SU-DHL-6 (cell line): ENCODE measurements at regions not wholly inside any gene's neighbourhood (a gene's known extent, or its start where the extent isn't known, plus 50 kb on each side); places are given as distances from the start of the nearest gene placed in this dataset.

Source experiments
- H2AFZ ChIP-seq: fragments of 200-600 bp; sonication (generic); 2 replicates; pipeline ENCODE4 v1.6.1; 2014; ENCODE audit warnings: low read depth, mild to moderate bottlenecking, moderate library complexity, mixed read lengths, antibody characterized with exemption, low read length; ENCODE audit not compliant: severe bottlenecking
- H3F3A ChIP-seq: fragments of 200-600 bp; shearing (Covaris generic); 2 replicates; pipeline ENCODE4 v1.6.0; 2016; ENCODE audit warnings: antibody characterized with exemption, mild to moderate bottlenecking; ENCODE audit not compliant: insufficient read depth
- H3K27ac ChIP-seq: fragments of 200-600 bp; sonication (generic); 2 replicates; pipeline ENCODE4 v1.5.1; 2016; ENCODE audit warnings: low read depth, mild to moderate bottlenecking, low read length, moderate library complexity, mixed read lengths
- H3K27me3 ChIP-seq: fragments of 200-600 bp; sonication (generic), shearing (Covaris generic); 2 replicates; pipeline ENCODE4 v1.6.0; 2014; ENCODE audit warnings: mild to moderate bottlenecking, low read length
- H3K36me3 ChIP-seq: fragments of 200-600 bp; sonication (generic); 2 replicates; pipeline ENCODE4 v1.6.1; 2014; ENCODE audit warnings: mild to moderate bottlenecking, low read length, mixed read lengths
- H3K4me2 ChIP-seq: fragments of 300-600, 200-600 bp; shearing (Covaris generic), sonication (generic); 2 replicates; pipeline ENCODE4 v1.6.0; 2014; ENCODE audit warnings: low read length, low read depth, mild to moderate bottlenecking; ENCODE audit not compliant: poor library complexity, severe bottlenecking
- H3K4me3 ChIP-seq: fragments of 200-600 bp; sonication (generic); 2 replicates; pipeline ENCODE4 v1.5.1; 2014; ENCODE audit warnings: antibody characterized with exemption, low read length, mild to moderate bottlenecking, mixed read lengths; ENCODE audit not compliant: insufficient read depth, poor library complexity, severe bottlenecking
- H3K79me2 ChIP-seq: fragments of 200-600 bp; sonication (generic); 2 replicates; pipeline ENCODE4 v1.6.1; 2014; ENCODE audit warnings: mild to moderate bottlenecking, low read length, moderate library complexity; ENCODE audit not compliant: insufficient read depth
- H3K9ac ChIP-seq: fragments of 200-600 bp; sonication (generic); 2 replicates; pipeline ENCODE4 v1.7.0; 2014; ENCODE audit warnings: mild to moderate bottlenecking, low read length
- H3K9me2 ChIP-seq: fragments of 200-600 bp; sonication (generic); replicated peaks from 2 replicates; pipeline ENCODE4 v1.6.1; 2014; ENCODE audit warnings: low read length; ENCODE audit not compliant: insufficient read depth
- H3K9me3 ChIP-seq: fragments of 200-600 bp; sonication (generic); 2 replicates; pipeline ENCODE4 v1.6.1; 2014; ENCODE audit warnings: low read length, mixed read lengths; ENCODE audit not compliant: insufficient read depth
- H4K20me1 ChIP-seq: fragments of 200-600 bp; sonication (generic); 2 replicates; pipeline ENCODE4 v1.6.1; 2014; ENCODE audit warnings: low read depth, mild to moderate bottlenecking, antibody characterized with exemption, low read length, moderate library complexity, mixed read lengths
- CTCF ChIP-seq: fragments of 200-600 bp; sonication (generic); IDR thresholded peaks from one replicate; pipeline ENCODE4 v1.5.1; 2017; ENCODE audit warnings: antibody characterized with exemption, mild to moderate bottlenecking, low read length, moderate library complexity; ENCODE audit not compliant: insufficient read depth, poor library complexity, severe bottlenecking
- EZH2phosphoT487 ChIP-seq: fragments of 200-600 bp; sonication (generic), shearing (Covaris generic); conservative IDR thresholded peaks from 2 replicates; pipeline ENCODE4 v1.6.1; 2018; ENCODE audit warnings: mild to moderate bottlenecking, antibody characterized with exemption, low read length, moderate library complexity, mixed read lengths

- Histone ChIP-seq H3K9me3 (peaks cover 4% of the 10 kb centered on the region; the same call in 1 of the 2 replicates), H4K20me1 (no peaks in the 10 kb centered on the region), H2AFZ (no peak overlapping the region), H3K4me3 (no peak overlapping the region), H3K27ac (no peak overlapping the region), H3K79me2 (no peaks in the 10 kb centered on the region), H3K9ac (no peak overlapping the region), H3K9me2 (no peaks in the 10 kb centered on the region), H3F3A (no peaks in the 10 kb centered on the region), H3K4me2 (no peak overlapping the region), H3K36me3 (no peaks in the 10 kb centered on the region), H3K27me3 (no peaks in the 10 kb centered on the region)
- TF ChIP-seq CTCF (no peak), EZH2phosphoT487 (no peak)
These were observed 1047.9 kb upstream of the SLC10A2 start for GRCh38 chr13:104114101-104114500.

- H3K27ac ChIP-seq: no peak overlapping the region
- H4K20me1 ChIP-seq: no peaks in the 10 kb centered on the region
- H3K4me3 ChIP-seq: no peak overlapping the region
- no peak overlapping the region for H3K9ac ChIP-seq
- H3K4me2 ChIP-seq: no peak overlapping the region
- no peaks in the 10 kb centered on the region for H3F3A ChIP-seq
- H3K79me2 ChIP-seq: no peaks in the 10 kb centered on the region
- H3K27me3 ChIP-seq: no peaks in the 10 kb centered on the region
- no peaks in the 10 kb centered on the region for H3K36me3 ChIP-seq
- peaks cover 4% of the 10 kb centered on the region; the same call in 1 of the 2 replicates for H3K9me3 ChIP-seq
- no peaks in the 10 kb centered on the region for H3K9me2 ChIP-seq
- TF ChIP-seq CTCF: no peak
- no peak for TF ChIP-seq EZH2phosphoT487
- no peak overlapping the region for H2AFZ ChIP-seq
These were observed 1044.8 kb upstream of the SLC10A2 start for GRCh38 chr13:104111031-104111430.

DNA sequence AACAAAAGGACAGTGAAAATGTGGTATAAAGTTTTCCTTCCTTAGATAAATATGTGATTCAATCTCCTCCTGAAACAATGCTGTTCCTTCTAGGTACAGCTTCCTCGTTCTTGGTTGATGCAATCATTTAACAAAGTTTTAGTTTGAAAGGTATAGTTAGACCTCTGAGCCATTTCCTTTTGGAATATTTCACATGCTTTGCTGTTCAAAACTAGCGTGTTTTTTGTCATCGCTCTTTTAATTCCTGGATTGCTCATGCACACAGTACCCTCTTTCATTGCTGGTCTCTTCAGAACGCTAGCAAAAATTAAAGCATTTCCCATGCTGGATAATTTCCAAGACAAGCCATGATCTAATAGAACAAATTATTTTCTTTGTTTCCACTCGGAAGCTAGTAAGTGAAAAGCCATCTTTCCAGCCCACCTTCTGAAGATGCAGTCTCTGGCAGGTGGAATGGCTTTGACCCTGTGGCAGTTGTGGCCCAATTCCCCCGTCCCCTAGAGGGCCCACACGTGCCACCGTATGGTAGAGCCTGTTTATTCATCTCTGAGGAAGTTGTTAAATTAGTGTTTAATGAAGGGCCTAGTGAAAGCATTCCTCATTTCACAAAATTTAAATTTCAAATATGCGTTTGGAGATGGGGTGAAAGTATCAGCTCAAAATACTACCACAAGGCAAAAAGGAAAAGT, 1040.6 kb upstream of the SLC10A2 start:
- H3K27me3 ChIP-seq: no peaks in the 10 kb centered on the region
- no peaks in the 10 kb centered on the region for H3F3A ChIP-seq
- no peaks in the 10 kb centered on the region for H3K36me3 ChIP-seq
- H3K9ac ChIP-seq: no peak overlapping the region
- TF ChIP-seq CTCF (no peak), EZH2phosphoT487 (no peak)
- no peaks in the 10 kb centered on the region for H4K20me1 ChIP-seq
- H3K27ac ChIP-seq: no peak overlapping the region
- no peak overlapping the region for H3K4me3 ChIP-seq
- H2AFZ ChIP-seq: no peak overlapping the region
- H3K9me3 ChIP-seq: peaks cover 4% of the 10 kb centered on the region; the same call in 1 of the 2 replicates
- H3K9me2 ChIP-seq: no peaks in the 10 kb centered on the region
- H3K79me2 ChIP-seq: no peaks in the 10 kb centered on the region
- no peak overlapping the region for H3K4me2 ChIP-seq
